Fibroblast of lung (primary cell): ENCODE measurements at regions not wholly inside any gene's neighbourhood (a gene's known extent, or its start where the extent isn't known, plus 50 kb on each side); places are given as distances from the start of the nearest gene placed in this dataset.

ENCODE experiments used
- DNase-seq, 2 donors: peaks; one replicate each; pipeline versions ENCODE4 v3.0.0 to v3.0.0-alpha.2; 2010; ENCODE audit warnings: low read depth in 2 of 2
- H2AFZ ChIP-seq: 2 replicates; pipeline ENCODE4 v1.5.1; 2012; ENCODE audit warnings: low read length, control low read depth, inconsistent platforms
- H3K27ac ChIP-seq: 2 replicates; pipeline ENCODE4 v1.5.1; 2011; ENCODE audit warnings: low read length, control low read depth; ENCODE audit not compliant: insufficient read depth
- H3K27me3 ChIP-seq: 2 replicates; pipeline ENCODE4 v1.5.1; 2011; ENCODE audit warnings: mild to moderate bottlenecking, low read length; ENCODE audit not compliant: control insufficient read depth, insufficient read depth
- H3K36me3 ChIP-seq: 2 replicates; pipeline ENCODE4 v1.5.1; 2011; ENCODE audit warnings: low read length; ENCODE audit not compliant: control insufficient read depth, insufficient read depth
- H3K4me1 ChIP-seq: 2 replicates; pipeline ENCODE4 v1.5.1; 2011; ENCODE audit warnings: low read length; ENCODE audit not compliant: control insufficient read depth, insufficient read depth; ENCODE audit errors: extremely low read depth
- H3K4me2 ChIP-seq: 2 replicates; pipeline ENCODE4 v1.5.1; 2011; ENCODE audit warnings: low read length, control low read depth; ENCODE audit not compliant: insufficient read depth; ENCODE audit errors: extremely low read depth
- H3K4me3 ChIP-seq, 4 experiments: fragments of 200-600 bp in 1 of 4; sonication (generic) in 1 of 4; replicated peaks in 1 of 4; 2 replicates each; pipeline ENCODE4 v1.5.1; 2011 to 2016; ENCODE audit warnings: low read length in 4 of 4, low read depth in 3 of 4, mild to moderate bottlenecking in 3 of 4, control low read depth in 2 of 4, inconsistent platforms in 1 of 4, mixed read lengths in 1 of 4; ENCODE audit not compliant: insufficient read depth in 1 of 4; ENCODE audit errors: control extremely low read depth in 1 of 4
- H3K79me2 ChIP-seq: 2 replicates; pipeline ENCODE4 v1.5.1; 2012; ENCODE audit warnings: mild to moderate bottlenecking, low read length, inconsistent platforms; ENCODE audit not compliant: control insufficient read depth, insufficient read depth
- H3K9ac ChIP-seq: 2 replicates; pipeline ENCODE4 v1.5.1; 2011; ENCODE audit warnings: mild to moderate bottlenecking, low read length, control low read depth; ENCODE audit not compliant: insufficient read depth
- H3K9me3 ChIP-seq: 2 replicates; pipeline ENCODE4 v1.5.1; 2012; ENCODE audit warnings: low read depth, low read length; ENCODE audit not compliant: control insufficient read depth, insufficient read depth
- H4K20me1 ChIP-seq: 2 replicates; pipeline ENCODE4 v1.5.1; 2011; ENCODE audit warnings: low read length; ENCODE audit not compliant: control insufficient read depth, insufficient read depth; ENCODE audit errors: extremely low read depth
- CTCF ChIP-seq, 2 donors: IDR thresholded peaks in 1 of 2; conservative IDR thresholded peaks in 1 of 2; 1 replicate in 1 of 2; 2 replicates in 1 of 2; pipeline ENCODE4 v1.5.1; 2011 to 2012; ENCODE audit warnings: low read length in 2 of 2, control low read depth in 1 of 2, inconsistent platforms in 1 of 2, low read depth in 1 of 2, mild to moderate bottlenecking in 1 of 2
- EZH2 ChIP-seq: IDR thresholded peaks from 2 replicates; pipeline ENCODE4 v1.5.1; 2012; ENCODE audit warnings: low read length, control low read depth, mild to moderate bottlenecking; ENCODE audit errors: missing control alignments

GRCh38 chr11:130715877-130716220 is 200.4 kb downstream of the SNX19 start:
- TF ChIP-seq EZH2 (no peak), CTCF (conservative IDR thresholded peaks at IDR 0.05 in 1 of 2, IDR thresholded peaks at IDR 0.05 in 1 of 2; ENCODE audit: low read depth in 1 of 2, low read length in 2 of 2) (no peak)

GRCh38 chr11:130718120-130718519 is 198.2 kb downstream of the SNX19 start:
- no peak overlapping the region for H3K27ac ChIP-seq
- TF ChIP-seq EZH2 (no peak), CTCF (conservative IDR thresholded peaks at IDR 0.05 in 1 of 2, IDR thresholded peaks at IDR 0.05 in 1 of 2; ENCODE audit: low read depth in 1 of 2, low read length in 2 of 2) (no peak)
- H3K4me3 ChIP-seq: no peak overlapping the region
- H3K4me1 ChIP-seq: peaks cover 5% of the 10 kb centered on the region
- H3K9ac ChIP-seq: no peak overlapping the region
- no peak for DNase-seq
- no peaks in the 10 kb centered on the region for H4K20me1 ChIP-seq
- no peak overlapping the region for H3K4me2 ChIP-seq
- H3K27me3 ChIP-seq: no peaks in the 10 kb centered on the region
- no peaks in the 10 kb centered on the region for H3K9me3 ChIP-seq
- H3K36me3 ChIP-seq: no peaks in the 10 kb centered on the region
- no peaks in the 10 kb centered on the region for H3K79me2 ChIP-seq
- H2AFZ ChIP-seq: no peak overlapping the region

More at GRCh38 chr11:130715877-130716220, 200.4 kb downstream of the SNX19 start:
- no peak overlapping the region for H3K4me3 ChIP-seq
- no peak overlapping the region for H3K27ac ChIP-seq
- H2AFZ ChIP-seq: no peak overlapping the region
- H4K20me1 ChIP-seq: no peaks in the 10 kb centered on the region
- no peak overlapping the region for H3K4me2 ChIP-seq
- DNase-seq: no peak
- no peaks in the 10 kb centered on the region for H3K27me3 ChIP-seq
- H3K9me3 ChIP-seq: no peaks in the 10 kb centered on the region
- no peaks in the 10 kb centered on the region for H3K79me2 ChIP-seq
- no peak overlapping the region for H3K9ac ChIP-seq
- H3K4me1 ChIP-seq: peaks cover 5% of the 10 kb centered on the region
- no peaks in the 10 kb centered on the region for H3K36me3 ChIP-seq

- DNase-seq: peak; percentile 42 to 92
- H3K36me3 ChIP-seq: no peaks in the 10 kb centered on the region
- H3K27ac ChIP-seq: no peak overlapping the region
- peak overlapping the region; percentile 21 for H3K4me2 ChIP-seq
- no peak overlapping the region for H3K9ac ChIP-seq
- H3K79me2 ChIP-seq: no peaks in the 10 kb centered on the region
- H3K4me1 ChIP-seq: peaks cover 5% of the 10 kb centered on the region
- H2AFZ ChIP-seq: no peak overlapping the region
- no peaks in the 10 kb centered on the region for H4K20me1 ChIP-seq
- H3K4me3 ChIP-seq: no peak overlapping the region
- H3K9me3 ChIP-seq: no peaks in the 10 kb centered on the region
- TF ChIP-seq EZH2: no peak
- TF ChIP-seq CTCF (conservative IDR thresholded peaks at IDR 0.05 in 1 of 2, IDR thresholded peaks at IDR 0.05 in 1 of 2; ENCODE audit: low read depth in 1 of 2, low read length in 2 of 2): no peak
- no peaks in the 10 kb centered on the region for H3K27me3 ChIP-seq
Observed at GRCh38 chr11:130719220-130719915, 196.9 kb downstream of the SNX19 start.
